K562 (cell line): ENCODE measurements at regions not wholly inside any gene's neighbourhood (a gene's known extent, or its start where the extent isn't known, plus 50 kb on each side); places are given as distances from the start of the nearest gene placed in this dataset.
A peak's percentile ranks its signal among the peaks of the same experiment; 100 is the strongest.

ENCODE experiments used
- ATAC-seq: fragments of 200-7000 bp; cut with Tn5 transposase; 3 replicates; pipeline ENCODE4 v1.9.1; 2020; ENCODE audit warnings: moderate library complexity
- BruUV-seq: library from RNA; stranded (reverse); fragments of 400-500 nt; replicated peaks from 2 replicates; lab custom pipeline; 2021; lab: Mats Ljungman, UMichigan
- CTCF ChIA-PET: fragments of 300-600 bp; formaldehyde crosslinking; extraction: SDS; loops from one replicate; lab custom pipeline; 2021; ENCODE audit warnings: low intra/inter-chr PET ratio; lab: Yijun Ruan, JAX
- POLR2A ChIA-PET: fragments of 300-600, 350-650 bp; sonication (Branson Sonifier 250); formaldehyde crosslinking; extraction: SDS; loops from one replicate; lab custom pipeline; 2021; ENCODE audit warnings: antibody characterized with exemption, inconsistent platforms; lab: Yijun Ruan, JAX
- DNase-seq, 4 experiments: peaks; one replicate each; pipeline versions ENCODE4 v3.0.0 to v3.0.0-alpha.2; 2011 to 2018; ENCODE audit warnings: low spot score in 3 of 4, mixed read lengths in 3 of 4; ENCODE audit errors: extremely low read depth in 1 of 4
- FAIRE-seq: peaks from 2 replicates; lab custom pipeline; 2011; peaks lifted over from hg19 to GRCh38; lab: Jason Lieb, UNC
- H2AFZ ChIP-seq: 2 replicates; pipeline ENCODE4 v1.6.0; 2011; ENCODE audit warnings: low read depth, low read length, control low read depth, inconsistent platforms
- H3K27ac ChIP-seq: fragments of 200-600 bp; 3 replicates; pipeline ENCODE4 v1.8.0; 2011; ENCODE audit warnings: low read depth, mild to moderate bottlenecking, control low read depth, inconsistent platforms, low read length, moderate library complexity, mixed read lengths; ENCODE audit errors: extremely low read depth
- H3K27me3 ChIP-seq, 2 experiments: fragments of 300-600 bp in 1 of 2; 2 replicates in 1 of 2; 3 replicates in 1 of 2; pipeline versions ENCODE4 v1.6.0 to v1.8.0; 2011; ENCODE audit warnings: inconsistent platforms in 2 of 2, low read length in 2 of 2, mild to moderate bottlenecking in 1 of 2, mixed read lengths in 1 of 2, moderate library complexity in 1 of 2; ENCODE audit not compliant: control insufficient read depth in 2 of 2, insufficient read depth in 2 of 2
- H3K36me3 ChIP-seq: fragments of 300-600 bp; 3 replicates; pipeline ENCODE4 v1.8.0; 2011; ENCODE audit warnings: mild to moderate bottlenecking, low read length, inconsistent platforms; ENCODE audit not compliant: control insufficient read depth, insufficient read depth
- H3K4me1 ChIP-seq, 2 experiments: fragments of 200-600 bp in 1 of 2; replicated peaks in 1 of 2; 2 replicates in 1 of 2; 3 replicates in 1 of 2; pipeline versions ENCODE4 v1.5.1 to v1.8.0; 2011; ENCODE audit warnings: inconsistent platforms in 2 of 2, low read length in 2 of 2, mild to moderate bottlenecking in 1 of 2, mixed read lengths in 1 of 2, moderate library complexity in 1 of 2; ENCODE audit not compliant: control insufficient read depth in 2 of 2, insufficient read depth in 2 of 2
- H3K4me2 ChIP-seq: 2 replicates; pipeline ENCODE4 v1.6.1; 2011; ENCODE audit warnings: low read length, control low read depth, inconsistent platforms, mixed read lengths; ENCODE audit not compliant: insufficient read depth
- H3K4me3 ChIP-seq: fragments of 200-600 bp; sonication (generic), shearing (Covaris generic); 2 replicates; pipeline ENCODE4 v1.5.1; 2016; ENCODE audit warnings: control low read depth, inconsistent platforms
- H3K79me2 ChIP-seq: fragments of 200-600 bp; 3 replicates; pipeline ENCODE4 v1.8.0; 2011; ENCODE audit warnings: low read length, inconsistent platforms; ENCODE audit not compliant: control insufficient read depth, insufficient read depth
- H3K9ac ChIP-seq, 2 experiments: 2 replicates each; pipeline versions ENCODE4 v1.6.0 to v1.6.1; 2011; ENCODE audit warnings: low read depth in 2 of 2, low read length in 2 of 2, control low read depth in 1 of 2, inconsistent platforms in 1 of 2, mild to moderate bottlenecking in 1 of 2, mixed read lengths in 1 of 2; ENCODE audit not compliant: insufficient read depth in 1 of 2
- H3K9me1 ChIP-seq: one replicate; pipeline ENCODE4 v1.6.0; 2011; ENCODE audit warnings: inconsistent platforms, mild to moderate bottlenecking, low read length, moderate library complexity; ENCODE audit not compliant: control insufficient read depth, insufficient read depth
- H3K9me3 ChIP-seq: replicated peaks from 2 replicates; pipeline ENCODE4 v1.5.1; 2011; ENCODE audit warnings: low read depth, low read length, inconsistent platforms; ENCODE audit not compliant: control insufficient read depth, insufficient read depth
- H4K20me1 ChIP-seq: replicated peaks from 2 replicates; pipeline ENCODE4 v1.6.1; 2011; ENCODE audit warnings: low read length, inconsistent platforms, mixed read lengths; ENCODE audit not compliant: control insufficient read depth, insufficient read depth
- CHCHD3 ChIP-seq: fragments of 250-450 bp; sonication (Bioruptor Pico); IDR thresholded peaks from 2 replicates; pipeline ENCODE4 v2.1.2; 2022; ENCODE audit warnings: mild to moderate bottlenecking
- KAT8 ChIP-seq: fragments of 450-650 bp; IDR thresholded peaks from 2 replicates; pipeline ENCODE4 v1.6.1; 2016; ENCODE audit warnings: low read depth, mild to moderate bottlenecking
- KDM4B ChIP-seq, 2 experiments: fragments of 450-650 bp in 1 of 2; sonication (generic) in 1 of 2; IDR thresholded peaks; 2 replicates each; pipeline ENCODE4 v1.6.1; 2016 to 2017; ENCODE audit warnings: borderline replicate concordance in 2 of 2, antibody characterized with exemption in 1 of 2, low read depth in 1 of 2, mild to moderate bottlenecking in 1 of 2
- LCOR ChIP-seq: sonication (generic); formaldehyde crosslinking; IDR thresholded peaks from 2 replicates; pipeline ENCODE4 v1.8.0; 2022; ENCODE audit warnings: mild to moderate bottlenecking, missing genetic modification reagents
- NFIC ChIP-seq: fragments of 450-650 bp; IDR thresholded peaks from 2 replicates; pipeline ENCODE4 v1.6.1; 2017; ENCODE audit warnings: mild to moderate bottlenecking, inconsistent platforms
- NFIX ChIP-seq: fragments of 250-450 bp; sonication (Bioruptor Pico); IDR thresholded peaks from 2 replicates; pipeline ENCODE4 v1.4.0; 2020; ENCODE audit warnings: low read depth, mild to moderate bottlenecking, moderate library complexity
- PCBP1 ChIP-seq: fragments of 200-400 bp; formaldehyde crosslinking; IDR thresholded peaks from 2 replicates; pipeline ENCODE4 v1.6.1; 2018; ENCODE audit warnings: mild to moderate bottlenecking, low read depth, low read length; ENCODE audit not compliant: poor library complexity, severe bottlenecking
- SOX6 ChIP-seq: fragments of 450-650 bp; IDR thresholded peaks from 2 replicates; pipeline ENCODE4 v1.6.1; 2014; ENCODE audit warnings: mild to moderate bottlenecking
- SREBF2 ChIP-seq: sonication (generic); formaldehyde crosslinking; IDR thresholded peaks from 2 replicates; pipeline ENCODE4 v1.4.0; 2020; ENCODE audit warnings: mild to moderate bottlenecking, missing genetic modification reagents
- TCF7 ChIP-seq: sonication (generic); IDR thresholded peaks from 2 replicates; pipeline ENCODE4 v1.6.1; 2016; ENCODE audit warnings: antibody characterized with exemption, borderline replicate concordance
- ZNF124 ChIP-seq: sonication (generic); formaldehyde crosslinking; IDR thresholded peaks from 2 replicates; pipeline ENCODE4 v1.8.1; 2022; ENCODE audit warnings: missing genetic modification reagents
- ZNF407 ChIP-seq: fragments of 450-650 bp; IDR thresholded peaks from 2 replicates; pipeline ENCODE4 v1.6.1; 2016; ENCODE audit warnings: low read depth
- ZNF655 ChIP-seq: fragments of 250-450 bp; sonication (Bioruptor Pico); IDR thresholded peaks from 2 replicates; pipeline ENCODE4 v1.5.0; 2021
- WGBS: fragments of 100-300 bp; shearing (Covaris generic); methylation state at CpG from one replicate; pipeline ENCODE4 v1.1.6; 2016; ENCODE audit warnings: low coverage, mixed read lengths; ENCODE audit not compliant: insufficient coverage; ENCODE audit errors: missing lambda C conversion rate; 5-methylcytosine and 5-hydroxymethylcytosine counted together
- in situ Hi-C: fragments of 300-500 bp; cut with MboI; formaldehyde crosslinking; loops from 4 replicates; pipeline ENCODE4 v1.15.0; 2018; ENCODE audit warnings: inconsistent platforms, mixed read lengths
- intact Hi-C: fragments of 100-400 bp; cut with micrococcal nuclease; formaldehyde crosslinking; loops from 2 replicates; pipeline ENCODE4 v1.14.2; 2022

GRCh38 chr12:127542931-127543330 is 724.0 kb upstream of the TMEM132C start:
- Histone ChIP-seq H3K27me3 (no peaks in the 10 kb centered on the region), H3K4me3 (no peak overlapping the region), H3K27ac (no peak overlapping the region), H2AFZ (no peak overlapping the region), H3K36me3 (no peaks in the 10 kb centered on the region)
- 0% methylated on average over 3 of the region's 3 CpGs for WGBS
- POLR2A ChIA-PET: no interaction called here
- in situ Hi-C loops: no loop called here
- TF ChIP-seq PCBP1 (no peak), NFIC (peak; percentile 64), NFIX (CRISPR knock-in tag) (peak; percentile 32; the same call in 1 of the 2 replicates), CHCHD3 (CRISPR knock-in tag) (no peak), SOX6 (no peak), ZNF407 (no peak), KAT8 (no peak), ZNF655 (no peak), SREBF2 (CRISPR knock-in tag) (no peak), KDM4B (IDR thresholded peaks at IDR 0.05; ENCODE audit: borderline replicate concordance in 2 of 2, low read depth in 1 of 2) (no peak), TCF7 (no peak), LCOR (CRISPR knock-in tag) (no peak), ZNF124 (CRISPR knock-in tag) (no peak)
- TF ChIP-seq, all 486 proteins: peak for 2
- H3K9ac ChIP-seq: no peak overlapping the region
- no peaks in the 10 kb centered on the region for H3K9me3 ChIP-seq
- no TSS peak for BruUV-seq
- no peaks in the 10 kb centered on the region for H3K79me2 ChIP-seq
- DNase-seq (no peak), FAIRE-seq (no peak), ATAC-seq (no peak)
- no peaks in the 10 kb centered on the region for H4K20me1 ChIP-seq
- no peaks in the 10 kb centered on the region for H3K9me1 ChIP-seq
- no peak overlapping the region for H3K4me2 ChIP-seq
- intact Hi-C loops: no loop called here
- CTCF ChIA-PET: no interaction called here
- no peaks in the 10 kb centered on the region for H3K4me1 ChIP-seq
